NCI-H226 (cell line): ENCODE measurements at regions not wholly inside any gene's neighbourhood (a gene's known extent, or its start where the extent isn't known, plus 50 kb on each side); places are given as distances from the start of the nearest gene placed in this dataset.
A peak's percentile ranks its signal among the peaks of the same experiment; 100 is the strongest.

Experiments
- DNase-seq: peaks from one replicate; pipeline ENCODE4 v3.0.0-alpha.2; 2015

- no peak for DNase-seq
These were observed 254.1 kb upstream of the IGFBP3 start for GRCh38 chr7:46175221-46175620.

- no peak for DNase-seq
These were observed 253.1 kb upstream of the IGFBP3 start for GRCh38 chr7:46174196-46174580.

- peak; percentile 89 for DNase-seq
These were observed 252.6 kb upstream of the IGFBP3 start for GRCh38 chr7:46173476-46174195.

GRCh38 chr7:46170792-46171191 is 249.7 kb upstream of the IGFBP3 start:
- no peak for DNase-seq

GRCh38 chr7:46170021-46170420 is 248.9 kb upstream of the IGFBP3 start:
- DNase-seq, result no peak

GRCh38 chr7:46169384-46169755 is 248.3 kb upstream of the IGFBP3 start:
- DNase-seq, result no peak

GRCh38 chr7:46168671-46169383 is 247.8 kb upstream of the IGFBP3 start:
- peak; percentile 56 for DNase-seq

- DNase-seq, result no peak
These were observed 247.2 kb upstream of the IGFBP3 start for GRCh38 chr7:46168231-46168630.

GRCh38 chr7:46165276-46165675 is 244.2 kb upstream of the IGFBP3 start:
- peak; percentile 99 for DNase-seq

- peak; percentile 34 for DNase-seq
These were observed 243.6 kb upstream of the IGFBP3 start for GRCh38 chr7:46164629-46165028.

- no peak for DNase-seq
These were observed 242.2 kb upstream of the IGFBP3 start for GRCh38 chr7:46163246-46163645.

GRCh38 chr7:46162609-46163008 is 241.5 kb upstream of the IGFBP3 start:
- peak; percentile 98 for DNase-seq

GRCh38 chr7:46160861-46161260 is 239.8 kb upstream of the IGFBP3 start:
- no peak for DNase-seq

- no peak for DNase-seq
These were observed 236.9 kb upstream of the IGFBP3 start for GRCh38 chr7:46157931-46158330.

- no peak for DNase-seq
These were observed 236.3 kb upstream of the IGFBP3 start for GRCh38 chr7:46157404-46157803.

- no peak for DNase-seq
These were observed 235.8 kb upstream of the IGFBP3 start for GRCh38 chr7:46156853-46157252.

GRCh38 chr7:46156086-46156485 is 235.0 kb upstream of the IGFBP3 start:
- no peak for DNase-seq

GRCh38 chr7:46155367-46155766 is 234.3 kb upstream of the IGFBP3 start:
- DNase-seq, result no peak

- peak; percentile 95 for DNase-seq
These were observed 233.1 kb upstream of the IGFBP3 start for GRCh38 chr7:46153951-46154787.

- DNase-seq, result no peak
These were observed 232.5 kb upstream of the IGFBP3 start for GRCh38 chr7:46153583-46153950.

- DNase-seq, result peak; percentile 33
These were observed 231.6 kb upstream of the IGFBP3 start for GRCh38 chr7:46152696-46153095.

GRCh38 chr7:46150721-46151120 is 229.6 kb upstream of the IGFBP3 start:
- no peak for DNase-seq

- no peak for DNase-seq
These were observed 229.1 kb upstream of the IGFBP3 start for GRCh38 chr7:46150202-46150601.

GRCh38 chr7:46147871-46148270 is 226.8 kb upstream of the IGFBP3 start:
- DNase-seq, result no peak
